ENCODE measurements at regions not wholly inside any gene's neighbourhood (a gene's known extent, or its start where the extent isn't known, plus 50 kb on each side); places are given as distances from the start of the nearest gene placed in this dataset.

- TF ChIP-seq CTCF (conservative IDR thresholded peaks at IDR 0.05; ENCODE audit: low read length) (no peak), EZH2phosphoT487 (IDR thresholded peaks at IDR 0.05; ENCODE audit: borderline replicate concordance, low read depth, low read length) (no peak)
Observed at GRCh38 chr1:38296047-38296446, 249.5 kb upstream of the POU3F1 start.
